ENCODE measurements at regions not wholly inside any gene's neighbourhood (a gene's known extent, or its start where the extent isn't known, plus 50 kb on each side); places are given as distances from the start of the nearest gene placed in this dataset.

DNA sequence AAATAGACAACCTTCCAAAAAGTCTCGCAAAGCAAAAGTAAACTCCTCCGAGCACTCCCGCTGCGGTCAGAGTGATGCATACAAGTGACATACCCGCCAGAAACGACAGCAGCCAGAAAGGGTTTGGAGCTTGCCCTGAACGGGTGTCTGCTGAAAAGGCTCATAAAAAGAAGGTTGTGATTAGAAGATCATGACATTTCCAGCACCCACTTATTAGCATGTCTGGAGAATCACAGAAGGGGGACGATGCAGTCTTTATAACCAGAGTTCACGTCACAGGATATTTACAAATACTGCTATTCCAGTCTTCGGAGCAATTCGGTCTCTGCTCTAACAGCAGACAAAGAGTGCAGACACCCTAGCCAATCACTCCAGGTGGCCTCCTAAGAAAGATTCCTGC, 59.1 kb upstream of the FRMD4B start:
- TF ChIP-seq, protein P1, sequence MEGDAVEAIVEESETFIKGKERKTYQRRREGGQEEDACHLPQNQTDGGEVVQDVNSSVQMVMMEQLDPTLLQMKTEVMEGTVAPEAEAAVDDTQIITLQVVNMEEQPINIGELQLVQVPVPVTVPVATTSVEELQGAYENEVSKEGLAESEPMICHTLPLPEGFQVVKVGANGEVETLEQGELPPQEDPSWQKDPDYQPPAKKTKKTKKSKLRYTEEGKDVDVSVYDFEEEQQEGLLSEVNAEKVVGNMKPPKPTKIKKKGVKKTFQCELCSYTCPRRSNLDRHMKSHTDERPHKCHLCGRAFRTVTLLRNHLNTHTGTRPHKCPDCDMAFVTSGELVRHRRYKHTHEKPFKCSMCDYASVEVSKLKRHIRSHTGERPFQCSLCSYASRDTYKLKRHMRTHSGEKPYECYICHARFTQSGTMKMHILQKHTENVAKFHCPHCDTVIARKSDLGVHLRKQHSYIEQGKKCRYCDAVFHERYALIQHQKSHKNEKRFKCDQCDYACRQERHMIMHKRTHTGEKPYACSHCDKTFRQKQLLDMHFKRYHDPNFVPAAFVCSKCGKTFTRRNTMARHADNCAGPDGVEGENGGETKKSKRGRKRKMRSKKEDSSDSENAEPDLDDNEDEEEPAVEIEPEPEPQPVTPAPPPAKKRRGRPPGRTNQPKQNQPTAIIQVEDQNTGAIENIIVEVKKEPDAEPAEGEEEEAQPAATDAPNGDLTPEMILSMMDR (conservative IDR thresholded peaks at IDR 0.05), result no peak
- TF ChIP-seq EZH2 (IDR thresholded peaks at IDR 0.05; ENCODE audit: low read depth), result no peak
